ENCODE measurements at regions not wholly inside any gene's neighbourhood (a gene's known extent, or its start where the extent isn't known, plus 50 kb on each side); places are given as distances from the start of the nearest gene placed in this dataset.

DNA sequence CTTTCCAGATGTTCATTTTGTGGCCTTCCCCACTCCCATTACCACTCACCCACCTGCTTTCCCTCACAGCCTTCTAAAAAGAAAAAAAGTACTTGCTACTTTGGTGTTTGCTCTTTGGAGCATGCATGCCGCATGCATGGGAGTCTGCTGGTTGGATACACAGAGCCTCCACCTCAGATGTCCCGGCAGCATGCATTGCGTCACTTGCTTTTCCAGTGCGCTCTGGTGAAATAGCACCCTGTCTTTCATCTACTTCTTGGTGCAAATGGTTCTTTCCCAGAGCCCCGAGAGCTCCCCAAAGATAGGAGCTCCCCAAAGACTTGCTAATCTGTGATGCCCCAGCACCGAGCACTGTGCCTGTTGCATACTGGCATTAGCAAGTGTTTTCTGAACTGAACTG lies 333.2 kb upstream of the ZNF507 start:
- CTCF ChIA-PET, result no interaction called here
- TF ChIP-seq, protein P1, sequence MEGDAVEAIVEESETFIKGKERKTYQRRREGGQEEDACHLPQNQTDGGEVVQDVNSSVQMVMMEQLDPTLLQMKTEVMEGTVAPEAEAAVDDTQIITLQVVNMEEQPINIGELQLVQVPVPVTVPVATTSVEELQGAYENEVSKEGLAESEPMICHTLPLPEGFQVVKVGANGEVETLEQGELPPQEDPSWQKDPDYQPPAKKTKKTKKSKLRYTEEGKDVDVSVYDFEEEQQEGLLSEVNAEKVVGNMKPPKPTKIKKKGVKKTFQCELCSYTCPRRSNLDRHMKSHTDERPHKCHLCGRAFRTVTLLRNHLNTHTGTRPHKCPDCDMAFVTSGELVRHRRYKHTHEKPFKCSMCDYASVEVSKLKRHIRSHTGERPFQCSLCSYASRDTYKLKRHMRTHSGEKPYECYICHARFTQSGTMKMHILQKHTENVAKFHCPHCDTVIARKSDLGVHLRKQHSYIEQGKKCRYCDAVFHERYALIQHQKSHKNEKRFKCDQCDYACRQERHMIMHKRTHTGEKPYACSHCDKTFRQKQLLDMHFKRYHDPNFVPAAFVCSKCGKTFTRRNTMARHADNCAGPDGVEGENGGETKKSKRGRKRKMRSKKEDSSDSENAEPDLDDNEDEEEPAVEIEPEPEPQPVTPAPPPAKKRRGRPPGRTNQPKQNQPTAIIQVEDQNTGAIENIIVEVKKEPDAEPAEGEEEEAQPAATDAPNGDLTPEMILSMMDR (IDR thresholded peaks at IDR 0.05; ENCODE audit: unreplicated experiment), result no peak
- intact Hi-C loops (cut with micrococcal nuclease), result no loop called here
- DNase-seq (ENCODE audit: unreplicated experiment), result peak; percentile 8
- POLR2A ChIA-PET, result no interaction called here
- H3K27me3 Mint-ChIP-seq (ENCODE audit: insufficient read depth, unreplicated experiment), result no peaks in the 10 kb centered on the region
- no TSS peak for BruUV-seq (replicated peaks)
- H3K27ac Mint-ChIP-seq (ENCODE audit: low read depth, unreplicated experiment), result no peak overlapping the region
- H3K4me1 Mint-ChIP-seq (ENCODE audit: insufficient read depth, unreplicated experiment), result no peaks in the 10 kb centered on the region
- H3K4me3 Mint-ChIP-seq (ENCODE audit: unreplicated experiment), result no peak overlapping the region
- H3K9me3 Mint-ChIP-seq (ENCODE audit: unreplicated experiment), result peaks cover 24% of the 10 kb centered on the region
- H3K36me3 Mint-ChIP-seq (ENCODE audit: insufficient read depth, unreplicated experiment), result no peaks in the 10 kb centered on the region

DNA sequence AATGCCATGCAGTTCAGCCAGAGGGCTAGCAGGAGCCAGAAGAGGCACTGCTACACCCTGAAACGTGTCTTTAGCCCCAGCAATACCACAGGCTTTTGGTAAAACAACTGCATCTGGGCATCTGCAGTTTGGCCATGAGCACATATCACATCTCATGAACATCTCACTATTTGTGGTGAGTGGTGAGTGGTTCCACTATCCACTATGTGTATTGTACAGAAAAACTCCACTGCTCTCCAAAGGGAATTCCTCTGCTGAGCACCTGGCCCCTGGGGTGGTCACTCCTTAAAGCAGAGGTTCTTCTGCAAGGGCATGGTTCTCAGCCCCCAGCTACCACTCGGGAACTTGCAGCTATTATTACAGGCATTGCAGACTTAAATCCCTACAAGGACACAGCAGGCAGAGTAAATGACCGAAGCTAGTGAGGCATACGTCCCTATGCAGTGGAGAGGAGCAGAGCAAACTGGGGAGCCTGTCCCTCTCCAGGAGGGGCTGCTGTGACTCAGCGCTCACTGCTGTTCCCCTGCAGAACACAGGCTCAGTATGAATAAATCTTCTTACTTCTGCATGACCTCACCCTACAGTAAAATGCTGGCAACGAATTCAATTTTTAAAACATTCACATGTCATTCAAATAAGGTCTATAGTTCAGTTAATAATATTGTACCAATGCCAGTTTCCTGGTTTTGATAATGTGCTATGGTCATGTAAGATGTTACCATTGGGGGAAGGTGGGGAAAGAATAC lies 332.4 kb upstream of the ZNF507 start:
- no peaks in the 10 kb centered on the region for H3K4me1 Mint-ChIP-seq (ENCODE audit: insufficient read depth, unreplicated experiment)
- no TSS peak for BruUV-seq (replicated peaks)
- TF ChIP-seq, protein P1 (IDR thresholded peaks at IDR 0.05; ENCODE audit: unreplicated experiment), result no peak
- H3K9me3 Mint-ChIP-seq (ENCODE audit: unreplicated experiment), result peaks cover 26% of the 10 kb centered on the region
- ChIA-PET CTCF (interaction anchor here (0.5 to 0.9 kb wide), 2 partner anchors 30 to 248 kb away, joined by 3 read pairs; no protein-coding TSS in a partner anchor), POLR2A (no interaction called here)
- H3K36me3 Mint-ChIP-seq (ENCODE audit: insufficient read depth, unreplicated experiment), result no peaks in the 10 kb centered on the region
- H3K27me3 Mint-ChIP-seq (ENCODE audit: insufficient read depth, unreplicated experiment), result no peaks in the 10 kb centered on the region
- no peak for DNase-seq (ENCODE audit: unreplicated experiment)
- H3K27ac Mint-ChIP-seq (ENCODE audit: low read depth, unreplicated experiment), result no peak overlapping the region
- intact Hi-C loops (cut with micrococcal nuclease), result no loop called here
- no peak overlapping the region for H3K4me3 Mint-ChIP-seq (ENCODE audit: unreplicated experiment)

DNA sequence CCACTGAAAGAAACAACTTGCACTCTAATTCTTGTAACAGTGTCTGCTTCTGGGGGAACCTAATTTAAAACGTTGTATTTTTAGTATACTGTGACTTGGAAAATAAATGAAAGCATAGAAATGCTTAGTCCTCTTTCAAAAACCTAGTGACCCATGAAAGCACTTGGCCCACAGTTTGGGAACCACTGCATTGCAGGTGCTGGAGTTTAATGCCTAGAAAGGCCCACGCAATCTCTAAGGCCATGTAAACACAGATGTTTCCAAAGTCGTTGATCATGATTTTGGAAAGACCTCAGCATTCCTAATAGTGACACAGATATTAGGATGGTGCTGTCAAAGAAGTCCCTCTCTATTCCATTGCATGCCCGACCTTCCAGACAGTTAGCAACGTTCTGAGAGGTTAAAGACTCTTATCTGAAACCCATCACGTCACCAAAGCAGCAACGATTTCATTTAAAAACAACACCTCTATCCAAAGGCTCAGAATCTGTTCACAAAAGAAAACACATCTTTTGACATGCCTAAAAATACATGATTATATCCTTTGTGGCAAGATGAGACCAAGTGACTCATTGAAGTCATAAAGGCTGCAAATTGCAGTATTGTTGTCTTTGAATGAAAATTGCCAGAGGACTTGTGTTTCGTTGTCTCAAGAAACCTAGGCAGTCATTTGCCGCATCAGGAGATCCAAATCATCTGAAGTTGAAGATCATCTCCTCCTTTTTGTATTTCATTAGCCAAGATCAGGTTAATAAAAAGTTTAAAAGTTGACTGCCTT lies 328.0 kb upstream of the ZNF507 start:
- Mint-ChIP-seq H3K9me3 (ENCODE audit: unreplicated experiment) (peaks cover 49% of the 10 kb centered on the region), H3K27me3 (ENCODE audit: insufficient read depth, unreplicated experiment) (no peaks in the 10 kb centered on the region), H3K27ac (ENCODE audit: low read depth, unreplicated experiment) (no peak overlapping the region), H3K4me3 (ENCODE audit: unreplicated experiment) (no peak overlapping the region), H3K36me3 (ENCODE audit: insufficient read depth, unreplicated experiment) (no peaks in the 10 kb centered on the region), H3K4me1 (ENCODE audit: insufficient read depth, unreplicated experiment) (no peaks in the 10 kb centered on the region)
- peak; percentile 48 for DNase-seq (ENCODE audit: unreplicated experiment)
- intact Hi-C loops (cut with micrococcal nuclease), result no loop called here
- ChIA-PET POLR2A (no interaction called here), CTCF (no interaction called here)
- TF ChIP-seq, protein P1 (IDR thresholded peaks at IDR 0.05; ENCODE audit: unreplicated experiment), result no peak
- no TSS peak for BruUV-seq (replicated peaks)

DNA sequence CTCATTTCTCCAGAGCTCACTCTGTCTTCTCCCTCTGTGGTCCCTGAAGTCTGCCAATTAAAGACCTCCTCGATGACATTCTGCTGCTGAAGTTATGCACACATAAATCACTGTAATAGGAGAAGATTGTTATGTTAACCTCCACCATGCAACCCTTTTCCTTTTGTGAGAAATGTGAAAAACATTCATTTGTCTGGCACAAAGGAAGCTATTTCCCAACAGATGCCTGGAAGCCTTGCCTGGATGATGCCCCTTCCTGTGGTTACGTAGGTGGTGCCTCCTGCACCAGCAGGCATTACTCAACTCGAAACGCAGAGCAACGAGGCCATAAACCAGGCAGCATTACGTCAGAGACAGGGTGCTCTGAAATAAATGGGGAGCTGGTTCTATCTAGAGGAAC lies 327.4 kb upstream of the ZNF507 start:
- TF ChIP-seq, protein P1 (IDR thresholded peaks at IDR 0.05; ENCODE audit: unreplicated experiment), result no peak
- CTCF ChIA-PET, result no interaction called here
- no peak overlapping the region for H3K27ac Mint-ChIP-seq (ENCODE audit: low read depth, unreplicated experiment)
- no TSS peak for BruUV-seq (replicated peaks)
- intact Hi-C loops (cut with micrococcal nuclease), result no loop called here
- peaks cover 52% of the 10 kb centered on the region for H3K9me3 Mint-ChIP-seq (ENCODE audit: unreplicated experiment)
- H3K4me1 Mint-ChIP-seq (ENCODE audit: insufficient read depth, unreplicated experiment), result no peaks in the 10 kb centered on the region
- no peaks in the 10 kb centered on the region for H3K36me3 Mint-ChIP-seq (ENCODE audit: insufficient read depth, unreplicated experiment)
- no peak overlapping the region for H3K4me3 Mint-ChIP-seq (ENCODE audit: unreplicated experiment)
- H3K27me3 Mint-ChIP-seq (ENCODE audit: insufficient read depth, unreplicated experiment), result no peaks in the 10 kb centered on the region
- POLR2A ChIA-PET, result no interaction called here
- peak; percentile 94 for DNase-seq (ENCODE audit: unreplicated experiment)
